Stimulated activated CD4-positive, alpha-beta T cell treated with anti-CD3 and anti-CD28 coated beads, Interleukin-15, amount 100 ng/mL, for 1 hour (primary cell): ENCODE measurements at regions not wholly inside any gene's neighbourhood (a gene's known extent, or its start where the extent isn't known, plus 50 kb on each side); places are given as distances from the start of the nearest gene placed in this dataset.
A peak's percentile ranks its signal among the peaks of the same experiment; 100 is the strongest.
"Not testable (repeated sequence)": the region's sequence is repeated elsewhere in the genome, so short reads cannot be mapped to it uniquely, and the experiment has no call there.

Experiments
- DNase-seq, 2 donors: peaks; one replicate each; pipeline ENCODE4 v3.0.0-alpha.2; 2020; ENCODE audit warnings: low read depth in 1 of 2, low spot score in 1 of 2

DNA sequence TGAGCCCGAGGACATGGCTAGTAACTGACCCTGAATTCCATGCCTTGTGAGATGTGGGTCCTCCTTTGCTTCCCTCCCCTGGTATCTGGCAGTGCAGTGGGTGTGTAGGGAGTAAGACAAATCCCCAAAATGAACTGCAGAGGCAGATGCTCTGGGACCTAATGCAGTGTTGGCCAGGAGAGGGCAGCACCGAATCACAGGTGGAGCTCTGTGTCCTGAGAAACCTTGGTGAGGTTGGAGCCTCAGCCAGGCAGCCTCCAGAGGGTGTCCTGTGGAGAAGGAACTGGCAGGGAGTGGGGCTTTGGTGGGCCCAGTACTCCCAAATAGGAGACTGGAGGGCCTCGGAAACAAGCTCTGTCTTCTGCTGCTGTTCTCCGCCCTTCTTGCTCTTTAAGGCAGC lies 209.9 kb downstream of the CCNG2 start:
- DNase-seq: not testable (repeated sequence)

DNA sequence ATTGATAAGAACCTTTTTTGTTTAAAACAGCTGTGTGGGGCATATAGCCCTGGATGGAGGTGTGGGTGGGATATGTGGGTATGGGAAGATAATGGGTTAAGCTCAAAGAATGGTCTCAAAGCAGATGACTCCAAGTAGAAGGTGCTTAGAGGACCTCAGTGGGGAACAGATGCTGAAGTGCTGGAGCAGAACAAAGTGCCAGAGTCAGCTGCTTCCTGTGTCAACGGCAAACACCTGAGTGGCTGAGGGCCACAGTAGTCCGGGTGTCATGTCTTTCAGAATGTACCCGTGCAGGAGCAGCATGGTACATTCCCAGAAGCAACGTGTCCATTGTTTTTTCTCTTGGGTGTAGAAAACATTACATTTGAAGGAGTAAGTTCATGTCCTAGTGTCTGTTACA lies 210.6 kb downstream of the CCNG2 start:
- no peak for DNase-seq

DNA sequence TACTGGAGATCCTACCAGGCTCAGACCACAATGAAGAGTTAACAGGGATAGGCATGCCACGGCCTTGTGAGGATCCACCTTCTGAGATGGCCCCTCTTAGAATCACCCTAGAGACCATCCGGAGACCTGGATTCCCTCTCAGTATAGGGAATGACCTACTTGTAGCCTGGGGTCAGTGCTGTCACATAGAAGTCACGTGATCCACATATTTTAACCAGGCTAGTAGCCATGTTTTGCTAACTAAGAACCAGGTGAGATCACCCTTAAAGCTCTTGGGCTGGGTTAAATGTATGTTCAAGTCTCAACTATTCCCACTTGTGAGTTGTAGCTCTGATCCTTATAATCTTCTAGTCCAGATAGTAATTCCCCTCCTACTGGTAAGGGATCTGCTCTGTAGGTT lies 215.4 kb downstream of the CCNG2 start:
- DNase-seq: no peak

DNA sequence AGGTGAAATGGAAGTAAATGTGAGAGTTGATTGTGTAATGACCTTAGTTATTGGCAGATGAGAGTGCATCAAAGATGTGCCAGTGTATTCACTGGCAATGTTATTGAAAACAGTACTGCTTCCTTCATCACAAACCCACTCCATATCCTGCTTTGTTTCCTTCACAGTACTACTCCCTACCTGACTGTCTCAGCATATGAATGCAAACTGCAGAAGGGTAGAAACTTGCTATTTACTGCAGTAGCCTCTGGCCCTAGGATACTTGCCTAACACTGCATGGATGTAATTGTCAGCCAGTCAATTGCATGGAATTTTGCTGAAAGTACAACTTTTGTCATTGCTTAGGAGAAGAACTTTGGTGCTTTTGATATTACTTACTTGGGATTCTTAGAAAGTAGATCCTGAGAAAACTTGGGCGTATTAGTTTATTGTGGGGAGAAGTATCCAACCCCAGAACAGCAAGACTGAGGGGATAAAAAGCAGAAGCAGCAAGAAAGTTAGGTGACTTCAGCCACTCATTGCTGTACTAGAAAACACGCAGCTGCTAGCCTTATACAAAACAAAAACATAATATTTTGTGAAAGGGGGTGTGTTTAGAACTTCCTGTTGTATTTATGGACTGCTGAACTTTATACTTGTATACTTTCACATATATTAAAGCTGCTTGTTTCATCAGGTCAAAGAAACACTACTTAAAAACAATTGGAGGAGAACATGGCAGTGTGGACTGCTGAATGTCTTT lies 219.0 kb downstream of the CCNG2 start:
- no peak for DNase-seq

DNA sequence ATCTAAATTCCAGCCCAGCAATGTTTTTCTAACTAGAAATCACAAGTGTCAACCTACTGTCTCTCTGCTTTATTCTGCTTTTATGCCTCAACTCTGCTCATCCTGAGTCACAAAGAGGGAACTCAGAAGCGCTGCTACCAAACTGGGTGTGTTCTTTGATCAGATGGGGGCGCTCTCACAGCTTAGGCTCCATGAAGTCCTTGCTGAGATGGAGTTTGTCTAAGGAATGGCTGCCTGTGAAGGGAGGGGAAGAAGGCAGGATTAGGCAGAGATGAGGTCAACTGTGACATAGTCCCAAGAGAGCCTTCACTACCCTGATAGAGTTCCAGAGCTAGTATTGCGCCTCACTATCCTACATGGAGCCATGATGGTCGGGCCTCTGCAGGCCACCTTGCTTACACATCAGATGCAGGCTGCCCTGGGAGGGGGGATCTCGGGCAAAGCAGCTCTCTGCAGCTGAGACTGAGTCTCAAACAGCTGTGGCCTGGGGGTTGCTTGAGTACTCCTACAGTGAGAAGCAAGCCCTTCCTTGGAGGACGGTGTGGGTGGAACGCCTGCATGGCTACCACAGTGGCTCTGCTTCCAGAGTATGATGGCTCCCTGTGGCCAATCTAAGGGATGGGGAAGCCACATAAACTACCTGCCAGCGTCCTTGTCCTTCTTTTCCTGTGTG lies 219.9 kb downstream of the CCNG2 start:
- DNase-seq: no peak

DNA sequence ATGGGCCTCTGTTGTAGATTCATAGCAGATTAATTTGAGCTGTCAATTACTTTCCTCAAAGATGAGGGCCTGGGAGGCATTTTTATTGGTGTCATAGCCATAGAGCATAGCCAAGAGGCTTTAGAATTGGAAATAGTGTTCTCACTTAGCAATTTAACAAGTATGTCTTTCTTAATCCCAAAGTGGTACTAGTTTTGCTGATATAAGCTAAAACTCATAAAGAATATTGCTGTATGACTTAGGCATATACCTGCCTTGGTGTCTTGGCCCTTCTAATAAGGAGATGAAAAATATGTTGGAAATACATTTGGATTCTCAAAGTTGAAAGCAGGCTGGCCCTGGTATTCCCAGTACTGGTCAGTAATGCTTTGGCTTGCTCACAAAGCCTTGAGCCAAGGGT lies 221.5 kb upstream of the CXCL13 start:
- DNase-seq: no peak

DNA sequence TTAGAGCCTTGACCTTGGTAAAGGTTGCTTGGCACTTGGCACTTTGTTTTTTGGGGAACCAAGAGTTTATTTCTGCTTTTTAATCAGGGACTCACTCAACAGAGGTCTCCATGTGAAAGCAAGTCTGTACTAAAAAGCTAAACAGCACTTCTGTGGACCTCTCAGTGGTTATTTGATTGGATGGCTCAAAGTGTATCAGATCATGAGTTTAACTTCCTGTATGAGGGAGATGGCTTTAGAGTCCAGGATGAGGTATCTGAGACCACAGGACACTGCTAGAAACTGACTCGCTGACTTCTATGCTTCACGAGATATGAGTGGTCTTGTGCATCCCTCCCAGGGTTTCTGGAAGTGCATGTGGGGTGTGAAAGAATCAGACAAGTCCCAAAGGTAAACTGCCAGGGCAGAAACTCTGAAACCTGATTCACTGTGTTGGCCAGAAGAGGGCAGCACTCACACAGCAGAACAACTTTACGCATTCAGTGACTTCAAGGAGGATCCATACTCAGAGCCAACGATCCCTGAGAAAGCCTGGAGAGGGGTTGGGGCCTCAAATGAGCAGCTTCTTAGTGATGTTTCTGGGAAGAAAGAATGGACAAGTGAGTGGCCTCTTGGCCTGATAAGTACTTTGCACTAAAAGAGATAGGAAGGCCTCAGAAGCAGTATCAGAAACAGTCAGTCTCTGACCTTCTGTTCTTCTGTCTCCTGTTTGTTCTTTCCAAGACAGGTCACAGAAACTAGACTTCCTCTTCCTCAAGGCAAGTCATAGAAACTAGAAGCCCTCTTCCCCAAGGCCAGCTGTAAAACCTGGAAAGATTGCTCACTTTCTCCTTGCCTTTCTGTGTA lies 220.3 kb upstream of the CXCL13 start:
- DNase-seq: peak in 1 of 2 donors; percentile 23

DNA sequence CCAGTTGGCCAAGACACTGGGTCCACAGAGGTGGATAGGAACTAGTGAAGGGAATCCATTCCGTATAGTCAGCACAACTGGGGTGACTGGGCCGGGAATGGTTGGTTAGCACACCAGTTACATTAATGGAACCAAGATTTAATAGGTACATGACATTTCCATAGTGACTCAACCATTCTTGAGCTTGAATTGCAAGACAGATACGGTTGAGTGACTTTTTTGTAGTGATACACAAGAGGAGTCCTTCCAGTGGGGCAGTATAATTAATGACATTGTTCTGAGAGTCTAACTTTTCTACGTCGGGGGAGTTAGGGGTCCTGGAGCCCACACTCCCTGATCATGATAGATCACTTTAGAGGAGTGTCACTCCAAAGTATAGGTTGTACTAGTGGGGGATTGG lies 211.6 kb upstream of the CXCL13 start:
- DNase-seq: no peak

DNA sequence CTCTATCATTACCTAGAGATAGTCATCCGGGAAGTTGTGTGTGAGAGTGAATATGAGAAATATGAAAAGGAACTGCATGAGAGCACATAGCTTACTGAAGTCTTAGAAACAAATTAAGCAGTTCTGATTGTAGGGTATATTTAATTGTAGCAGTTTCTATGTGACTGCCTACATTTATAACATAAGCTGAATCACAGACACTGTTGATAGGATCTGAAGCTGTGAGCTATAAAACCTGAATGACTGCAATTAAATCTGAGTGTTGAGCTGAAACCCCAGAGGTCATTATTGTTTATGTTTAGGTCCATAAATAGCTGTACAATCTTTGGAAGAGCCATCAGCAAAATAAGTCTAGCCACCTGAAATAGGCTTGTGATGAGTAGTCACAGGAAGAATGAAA lies 210.1 kb upstream of the CXCL13 start:
- DNase-seq: no peak

DNA sequence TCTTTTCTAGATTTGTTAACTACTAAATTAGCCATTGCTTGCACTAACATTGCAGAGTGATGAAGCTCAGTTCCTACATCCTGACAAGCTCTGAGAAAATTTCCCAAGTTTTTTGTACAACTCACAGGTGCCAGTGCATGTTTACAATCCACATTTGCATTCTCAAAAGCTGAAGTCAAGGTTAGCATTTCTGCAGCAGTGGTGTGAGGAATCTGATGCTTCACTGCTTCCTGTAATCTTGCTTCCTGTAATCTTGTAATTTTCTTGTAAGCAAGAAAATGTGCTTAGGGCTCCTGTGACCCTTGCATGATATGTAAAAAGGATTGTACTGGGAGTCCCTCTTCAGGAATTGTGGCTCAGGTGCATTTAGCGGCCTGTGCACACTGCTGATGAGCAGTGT lies 207.4 kb upstream of the CXCL13 start:
- no peak for DNase-seq

DNA sequence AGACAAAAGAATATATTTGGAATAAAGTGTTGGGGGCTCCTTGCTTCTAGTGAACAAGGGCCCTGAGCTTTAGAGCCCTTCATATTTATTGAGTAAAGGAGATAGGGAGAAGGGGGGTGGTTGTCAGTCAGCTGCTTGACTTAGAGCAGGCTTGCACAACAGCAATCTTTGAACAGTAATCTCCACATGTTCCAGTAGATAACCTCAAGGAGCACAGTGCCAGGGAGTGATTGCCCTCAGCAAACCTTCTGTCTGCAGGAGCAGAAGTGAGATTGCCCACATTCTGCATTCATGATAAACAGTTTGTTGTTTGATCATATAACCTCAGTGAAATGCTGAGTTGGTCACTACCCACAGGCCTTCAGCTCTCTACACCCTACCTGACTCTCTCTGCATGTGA lies 205.8 kb upstream of the CXCL13 start:
- no peak for DNase-seq

DNA sequence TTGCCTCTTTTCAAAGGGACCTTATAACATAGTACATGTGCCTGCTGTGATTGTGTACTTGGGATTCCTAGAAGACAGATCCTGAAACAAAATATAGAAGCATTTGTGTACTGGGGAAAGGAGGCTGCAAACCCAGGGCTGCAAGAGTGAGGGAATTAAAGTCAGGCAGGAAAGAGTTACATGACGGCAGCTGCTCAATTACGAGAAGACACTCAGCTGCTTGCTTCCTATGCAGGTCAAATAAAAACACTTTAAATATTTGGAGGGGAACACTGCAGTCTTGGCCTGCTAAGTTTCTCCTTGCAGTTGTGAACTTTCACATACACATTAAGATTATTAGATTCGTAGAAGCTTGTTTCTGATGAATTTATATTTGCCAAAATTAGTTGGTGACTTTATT lies 191.9 kb upstream of the CXCL13 start:
- DNase-seq: no peak

DNA sequence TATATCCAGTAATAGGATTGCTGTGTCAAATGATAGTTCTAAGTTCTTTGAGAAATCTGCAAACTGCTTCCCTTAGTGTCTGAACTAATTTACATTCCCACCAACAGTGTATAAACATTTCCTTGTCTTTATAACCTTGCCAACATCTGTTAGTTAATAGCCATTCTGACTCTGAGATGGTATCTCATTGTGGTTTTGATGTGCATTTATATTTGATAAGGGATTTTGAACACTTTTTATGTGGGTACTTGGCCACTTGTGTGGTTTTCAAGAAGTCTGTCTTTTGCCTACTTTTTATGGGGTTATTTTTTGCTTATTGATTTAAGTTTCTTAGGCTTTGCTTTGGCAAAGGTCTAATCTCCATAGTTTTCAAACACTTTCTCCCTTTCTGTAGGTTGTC lies 189.9 kb upstream of the CXCL13 start:
- no peak for DNase-seq

DNA sequence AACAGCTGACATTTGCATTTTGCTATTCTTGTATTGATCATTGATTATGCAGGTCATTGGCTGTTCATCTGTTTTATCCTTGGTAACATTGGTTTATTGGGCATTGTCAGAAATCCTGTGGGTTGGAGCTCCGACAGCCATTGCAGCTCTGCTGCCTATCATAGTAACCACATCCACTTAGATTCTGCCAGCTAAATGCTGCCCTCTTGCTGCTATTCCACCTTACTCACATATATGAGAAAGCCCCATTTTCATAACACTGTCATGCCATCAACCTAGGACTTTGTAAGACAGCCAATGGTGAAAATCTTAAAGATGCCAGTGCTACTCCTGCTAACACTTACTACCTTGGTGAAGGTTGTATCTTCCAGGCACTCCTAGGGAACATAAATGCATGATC lies 187.3 kb upstream of the CXCL13 start:
- no peak for DNase-seq

DNA sequence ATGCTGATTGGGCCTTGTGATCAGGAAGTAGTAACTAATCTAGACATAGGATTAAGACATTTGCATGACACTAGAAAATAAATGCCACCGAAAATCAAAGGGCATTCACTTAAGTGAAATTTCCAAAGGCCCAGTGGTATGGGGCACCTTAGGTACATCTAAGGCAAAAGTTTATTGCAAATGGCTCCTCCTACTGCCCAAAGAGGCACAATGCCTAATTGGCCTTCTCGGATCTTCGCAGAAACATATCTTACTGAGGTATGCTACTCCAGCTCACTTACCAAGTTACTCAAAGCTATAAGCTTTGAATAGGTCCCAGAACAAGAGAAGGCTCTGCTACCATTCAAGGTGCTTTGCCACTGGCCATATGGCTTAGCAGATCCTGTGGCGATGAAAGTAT lies 174.8 kb upstream of the CXCL13 start:
- DNase-seq: no peak

DNA sequence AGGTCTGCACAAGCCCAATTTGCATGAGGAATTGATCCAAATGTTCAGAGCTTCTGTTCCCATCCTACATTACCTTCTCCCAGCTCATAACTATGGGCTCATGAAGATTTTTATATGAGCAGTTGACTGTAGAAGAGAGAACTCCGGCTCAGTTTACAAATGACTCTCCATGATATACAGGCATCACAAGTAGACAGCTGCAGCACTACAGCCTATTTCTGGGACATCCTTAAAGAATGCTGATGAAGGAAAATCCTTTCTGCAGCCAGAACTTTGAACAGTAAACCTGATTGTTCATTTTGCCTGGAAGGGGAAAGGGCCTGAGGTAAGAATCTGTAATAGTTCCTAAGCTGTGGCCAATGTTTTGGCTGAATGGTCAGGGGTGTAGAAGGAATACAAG lies 174.1 kb upstream of the CXCL13 start:
- no peak for DNase-seq

DNA sequence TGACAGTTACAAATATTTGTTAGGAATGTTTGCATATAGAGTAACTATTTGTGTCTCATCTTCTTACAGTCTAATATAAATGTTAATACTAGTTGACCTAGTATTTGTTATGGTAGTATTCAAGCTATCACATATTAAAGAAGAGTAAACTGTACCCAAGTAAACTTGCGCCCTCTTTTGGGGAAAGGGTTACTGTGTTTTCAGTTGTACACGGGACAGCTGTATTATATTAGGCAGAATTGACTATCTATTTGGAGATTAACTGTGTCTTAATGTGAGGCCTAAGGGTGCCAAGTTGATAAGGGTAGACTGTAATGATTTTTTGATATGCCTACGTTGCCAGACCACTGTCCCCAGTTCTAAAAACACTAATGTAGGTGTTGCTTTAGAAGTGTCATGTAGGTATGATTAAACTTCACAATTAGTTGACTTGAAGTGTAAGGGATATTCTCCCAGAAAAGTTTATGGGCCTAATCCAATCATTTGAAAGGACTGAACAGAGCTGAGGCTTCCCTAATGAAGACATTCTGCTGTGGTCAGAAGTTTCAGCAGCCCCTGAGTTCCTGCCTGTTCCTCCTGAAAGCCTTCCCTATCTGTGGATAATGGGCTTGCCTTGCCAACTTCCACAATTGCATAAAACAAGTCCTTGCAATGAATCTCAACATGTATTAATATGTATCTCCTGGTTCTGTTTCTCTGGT lies 172.8 kb upstream of the CXCL13 start:
- no peak for DNase-seq

DNA sequence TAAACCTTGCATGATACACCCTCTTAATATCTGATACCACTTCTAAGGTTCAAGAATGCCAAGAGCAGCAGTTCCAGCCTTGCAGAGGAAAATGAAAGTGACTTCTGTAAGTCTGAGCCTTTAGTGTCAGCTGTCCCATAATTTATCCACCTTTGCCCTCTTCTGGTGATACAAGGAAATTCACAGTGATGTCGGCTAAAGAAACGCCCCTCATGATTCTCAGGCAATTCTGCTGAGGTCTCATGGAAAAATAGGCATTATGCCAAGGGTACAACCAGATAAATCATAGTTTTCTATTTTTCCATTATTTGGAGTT lies 172.2 kb upstream of the CXCL13 start:
- no peak for DNase-seq

DNA sequence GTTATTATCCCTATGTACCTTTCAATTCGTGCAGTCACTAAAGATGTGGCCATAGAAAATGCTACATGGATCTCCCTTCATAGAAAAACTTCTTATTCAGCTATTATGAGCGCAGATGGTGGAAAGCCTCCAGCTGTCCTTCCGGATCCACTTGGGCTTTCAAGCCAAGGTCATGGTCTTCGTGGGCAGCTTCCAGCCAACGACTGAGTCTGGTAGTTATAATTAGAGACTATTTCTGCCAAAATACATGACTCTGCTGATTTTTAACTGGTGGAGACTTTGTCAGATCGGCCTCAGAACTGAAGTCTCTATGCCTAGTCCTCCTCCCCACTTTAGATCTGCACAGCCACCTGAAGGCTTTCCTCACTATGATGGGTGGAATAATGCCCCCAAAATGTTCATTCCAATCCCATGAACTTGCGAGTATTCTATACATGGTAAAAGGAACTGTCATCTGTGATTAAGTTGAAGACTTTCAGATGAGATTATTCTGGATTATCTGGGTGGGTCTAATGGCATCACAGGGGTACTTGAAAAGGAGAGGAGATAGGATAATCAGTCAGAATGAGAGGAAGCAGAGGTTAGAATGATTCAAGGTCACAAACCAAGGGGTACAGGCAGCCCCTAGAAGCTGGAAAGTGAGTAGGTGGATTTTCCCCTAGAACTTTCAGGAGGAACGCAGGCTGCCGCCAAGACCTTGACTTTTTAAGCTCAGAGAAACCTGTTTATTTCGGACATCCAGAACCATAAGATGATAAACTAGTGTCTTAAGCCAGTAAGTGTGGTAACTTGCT lies 171.1 kb upstream of the CXCL13 start:
- no peak for DNase-seq

DNA sequence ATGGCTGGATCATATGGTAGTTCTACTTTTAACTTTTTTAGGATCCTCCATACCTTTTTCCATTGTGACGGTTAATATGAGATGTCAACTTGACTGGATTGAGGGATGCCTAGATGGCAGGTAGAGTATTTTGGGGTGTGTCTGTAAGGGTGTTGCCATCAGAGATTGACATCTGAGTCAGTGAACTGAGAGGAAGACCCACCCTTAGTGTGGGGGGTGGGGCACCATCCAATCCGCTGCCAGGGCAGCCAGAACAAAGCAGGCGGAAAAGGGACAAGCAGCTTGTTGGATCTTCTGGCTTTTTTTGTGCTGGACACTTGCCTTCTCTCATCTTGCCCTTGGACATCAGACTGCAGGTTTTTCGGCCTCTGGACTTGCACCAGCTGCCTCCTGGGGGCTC lies 168.5 kb upstream of the CXCL13 start:
- DNase-seq: no peak

DNA sequence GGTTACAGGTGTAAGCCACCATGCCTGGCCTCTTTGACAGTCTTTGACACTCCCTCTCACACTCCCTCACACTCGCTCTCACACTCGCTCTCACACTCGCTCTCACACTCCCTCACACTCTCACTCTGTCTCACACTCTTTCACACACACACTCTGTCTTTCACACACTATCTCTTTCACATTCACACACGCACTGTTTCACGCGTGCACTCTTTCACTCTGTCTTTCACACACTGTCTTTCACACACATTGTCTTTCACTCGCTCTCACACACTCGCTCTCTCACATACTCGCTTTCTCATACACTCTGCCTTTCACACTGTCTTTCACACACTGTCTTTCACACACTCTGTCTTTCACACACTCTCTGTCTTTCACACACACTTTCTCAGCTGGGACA lies 167.1 kb upstream of the CXCL13 start:
- no peak for DNase-seq
